ENCODE measurements at regions not wholly inside any gene's neighbourhood (a gene's known extent, or its start where the extent isn't known, plus 50 kb on each side); places are given as distances from the start of the nearest gene placed in this dataset.
"Not testable (repeated sequence)": the region's sequence is repeated elsewhere in the genome, so short reads cannot be mapped to it uniquely, and the experiment has no call there.

DNA sequence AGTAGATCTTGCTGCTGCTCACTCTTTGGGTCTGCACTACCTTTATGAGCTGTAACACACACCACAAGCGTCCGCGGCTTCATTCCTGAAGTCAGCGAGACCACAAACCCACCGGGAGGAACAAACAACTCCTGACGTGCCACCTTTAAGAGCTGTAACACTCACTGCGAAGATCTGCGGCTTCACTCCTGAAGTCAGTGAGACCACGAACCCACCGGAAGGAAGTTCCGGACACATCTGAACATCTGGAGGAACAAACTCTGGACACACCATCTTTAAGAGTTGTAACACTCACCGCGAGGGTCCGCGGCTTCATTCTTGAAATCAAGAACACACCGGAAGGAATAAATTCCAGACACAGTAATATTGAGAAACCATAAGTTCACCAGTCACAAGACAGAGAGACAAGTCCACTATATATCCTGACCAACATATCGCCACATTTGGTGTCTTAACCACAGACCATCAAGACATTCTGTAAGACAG is 58.4 kb upstream of the RNF38 start:
- not testable (repeated sequence) for DNase-seq

DNA sequence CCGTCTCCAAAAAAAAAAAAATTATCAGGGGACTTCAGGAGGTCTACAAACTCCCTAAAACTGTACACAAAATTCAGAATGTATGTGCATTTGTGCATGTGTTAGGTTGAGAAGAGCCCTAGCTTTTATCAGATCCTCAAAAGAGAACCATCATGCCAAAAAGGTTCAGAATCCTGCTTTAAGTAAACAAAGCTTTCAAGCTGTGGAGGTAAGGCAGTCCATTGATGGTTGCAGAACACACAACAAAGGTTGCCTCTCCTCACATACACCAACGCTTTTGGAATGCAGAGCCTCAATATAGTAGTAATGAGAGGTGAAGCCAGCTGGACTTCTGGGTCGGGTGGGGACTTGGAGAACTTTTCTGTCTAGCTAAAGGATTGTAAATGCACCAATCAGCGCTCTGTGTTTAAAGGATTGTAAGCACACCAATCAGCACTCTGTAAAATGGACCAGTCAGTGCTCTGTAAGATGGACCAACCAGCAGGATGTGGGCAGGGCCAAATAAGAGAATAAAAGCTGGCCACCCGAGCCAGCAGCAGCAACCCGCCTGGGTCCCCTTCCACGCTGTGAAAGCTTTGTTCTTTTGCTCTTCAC is 57.9 kb upstream of the RNF38 start:
- DNase-seq: no peak

DNA sequence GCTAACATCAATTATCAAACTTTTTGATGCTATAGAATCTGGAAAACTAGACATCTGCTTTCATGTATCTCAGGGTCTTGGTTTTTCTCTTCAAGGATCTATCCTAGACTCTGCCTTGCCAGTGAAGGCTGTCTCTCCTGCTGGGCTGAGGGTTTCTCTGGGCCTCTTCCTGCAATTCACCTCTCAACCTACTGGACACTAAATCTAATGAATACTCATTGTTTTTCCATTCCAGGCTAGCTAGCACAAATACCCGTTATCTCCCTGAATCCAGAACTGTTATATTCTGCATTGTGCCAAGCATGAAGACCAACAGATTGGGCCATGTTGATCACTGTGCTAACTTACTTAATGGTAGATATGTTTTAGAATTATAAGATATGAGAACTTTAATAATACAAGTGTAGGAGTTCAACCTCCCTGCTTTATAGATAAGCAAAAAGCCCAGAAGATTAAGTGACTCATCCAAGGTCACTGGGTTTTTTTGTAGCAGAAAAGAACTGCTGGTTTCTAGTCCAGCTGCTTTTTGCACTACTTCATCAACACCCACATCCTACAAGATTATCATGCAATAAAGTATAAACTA is 56.5 kb upstream of the RNF38 start:
- DNase-seq: no peak

DNA sequence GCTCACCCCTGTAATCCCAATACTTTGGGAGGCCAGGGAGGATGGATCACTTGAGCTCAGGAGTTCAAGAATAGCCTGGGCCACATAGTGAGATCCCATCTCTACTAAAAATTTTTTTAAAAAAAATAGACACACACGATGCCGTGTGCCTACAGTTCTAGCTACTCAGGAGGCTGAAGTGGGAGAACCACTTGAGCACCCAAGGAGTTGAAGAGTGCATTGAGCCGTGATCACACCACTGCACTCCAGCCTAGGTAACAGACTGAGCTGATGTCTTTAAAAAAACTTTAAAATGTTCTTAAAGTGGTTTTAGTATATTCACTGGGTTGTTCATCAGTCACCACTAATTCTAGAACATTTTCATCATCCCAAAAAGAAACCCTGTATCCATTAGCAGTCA is 51.9 kb upstream of the RNF38 start:
- DNase-seq: peak; percentile 8

DNA sequence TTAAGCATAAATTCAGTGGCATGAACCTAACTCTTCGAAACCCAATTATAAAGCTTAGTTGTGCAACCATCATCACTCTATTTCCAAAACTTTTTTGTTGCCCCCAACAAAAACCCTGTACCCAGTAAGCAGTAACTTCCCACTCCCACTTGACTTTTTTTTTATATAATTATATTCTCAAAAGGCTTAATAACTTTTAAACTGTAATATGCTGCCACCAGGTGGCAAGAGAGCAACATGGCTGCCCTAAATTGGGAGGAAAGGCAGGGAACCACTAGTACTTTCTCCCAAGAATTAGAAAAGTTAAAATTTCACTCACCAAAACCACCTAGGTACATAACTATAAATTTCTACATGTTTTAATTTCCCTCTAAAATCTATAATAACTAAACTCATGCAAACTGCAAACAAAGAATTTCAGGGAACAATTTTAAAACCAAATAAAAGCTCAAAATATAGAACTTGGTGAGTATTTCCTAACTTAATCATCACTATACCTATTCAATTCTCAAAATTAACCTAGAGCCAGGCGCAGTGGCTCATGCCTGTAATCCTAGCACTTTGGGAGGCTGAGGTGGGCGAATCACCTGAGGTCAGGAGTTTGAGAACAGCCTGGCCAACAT is 50.2 kb upstream of the RNF38 start:
- peak; percentile 27 for DNase-seq
